H1 (cell line): ENCODE measurements at regions not wholly inside any gene's neighbourhood (a gene's known extent, or its start where the extent isn't known, plus 50 kb on each side); places are given as distances from the start of the nearest gene placed in this dataset.

Experiments used
- CTCF ChIA-PET: fragments of 300-600 bp; sonication (Branson Sonifier 250); formaldehyde crosslinking; loops from one replicate; lab custom pipeline; 2021; ENCODE audit not compliant: partially characterized antibody; lab: Charles Lee
- POLR2A ChIA-PET: fragments of 300-600 bp; sonication (Branson Sonifier 250); formaldehyde crosslinking; loops from one replicate; lab custom pipeline; 2021; ENCODE audit warnings: inconsistent platforms; ENCODE audit not compliant: partially characterized antibody; lab: Charles Lee
- DNase-seq, 2 experiments: peaks; one replicate each; pipeline versions ENCODE4 v3.0.0 to v3.0.0-alpha.2; 2010 to 2022; ENCODE audit warnings: low spot score in 2 of 2, low read depth in 1 of 2, mixed read lengths in 1 of 2
- FAIRE-seq: peaks from 2 replicates; lab custom pipeline; 2011; peaks lifted over from hg19 to GRCh38; lab: Jason Lieb, UNC
- H2AFZ ChIP-seq: 2 replicates; pipeline ENCODE4 v1.8.1; 2012; ENCODE audit warnings: low read length, inconsistent platforms
- H2AK5ac ChIP-seq: 2 replicates; pipeline ENCODE4 v1.6.1; 2013; ENCODE audit warnings: low read depth, low read length
- H2BK120ac ChIP-seq: replicated peaks from 2 replicates; pipeline ENCODE3; 2013; ENCODE audit warnings: low read depth, low read length, inconsistent platforms
- H2BK12ac ChIP-seq: 2 replicates; pipeline ENCODE4 v1.6.1; 2013; ENCODE audit warnings: low read depth, low read length
- H2BK15ac ChIP-seq: 2 replicates; pipeline ENCODE4 v1.6.1; 2013; ENCODE audit warnings: low read length
- H2BK20ac ChIP-seq: 2 replicates; pipeline ENCODE4 v1.6.1; 2013; ENCODE audit warnings: low read length
- H2BK5ac ChIP-seq: 2 replicates; pipeline ENCODE4 v1.6.1; 2013; ENCODE audit warnings: low read depth, low read length
- H3K14ac ChIP-seq: 2 replicates; pipeline ENCODE4 v1.6.1; 2013; ENCODE audit warnings: inconsistent platforms; ENCODE audit not compliant: insufficient read length
- H3K18ac ChIP-seq: 2 replicates; pipeline ENCODE4 v1.6.1; 2013; ENCODE audit warnings: low read length; ENCODE audit errors: extremely low read depth
- H3K23ac ChIP-seq: 2 replicates; pipeline ENCODE4 v1.6.1; 2013; ENCODE audit warnings: inconsistent platforms; ENCODE audit not compliant: insufficient read length
- H3K23me2 ChIP-seq: 2 replicates; pipeline ENCODE4 v1.6.1; 2013; ENCODE audit warnings: low read depth, low read length
- H3K27ac ChIP-seq: 2 replicates; pipeline ENCODE4 v1.6.1; 2011; ENCODE audit warnings: low read depth, low read length, inconsistent platforms
- H3K27me3 ChIP-seq, 4 experiments: replicated peaks in 1 of 4; 1 replicate in 1 of 4; 2 replicates in 3 of 4; pipeline versions ENCODE4 v1.6.1 to v1.8.1; 2011 to 2013; ENCODE audit warnings: low read length in 3 of 4, mild to moderate bottlenecking in 3 of 4, inconsistent platforms in 2 of 4, mixed read lengths in 2 of 4, moderate library complexity in 1 of 4; ENCODE audit not compliant: control insufficient read depth in 3 of 4, insufficient read depth in 3 of 4; ENCODE audit errors: extremely low read depth in 1 of 4
- H3K36me3 ChIP-seq, 4 experiments: 2 replicates each; pipeline versions ENCODE4 v1.6.1 to v1.8.1; 2011 to 2013; ENCODE audit warnings: mild to moderate bottlenecking in 4 of 4, low read length in 3 of 4, moderate library complexity in 2 of 4, control low read depth in 1 of 4, inconsistent platforms in 1 of 4; ENCODE audit not compliant: insufficient read depth in 4 of 4, control insufficient read depth in 2 of 4
- H3K4ac ChIP-seq: replicated peaks from 2 replicates; pipeline ENCODE3; 2013; ENCODE audit warnings: low read length, low read depth, mixed read lengths, inconsistent platforms; ENCODE audit not compliant: insufficient read length
- H3K4me1 ChIP-seq, 4 experiments: replicated peaks in 1 of 4; 1 replicate in 1 of 4; 2 replicates in 3 of 4; pipeline versions ENCODE4 v1.6.1 to v1.8.1; 2011 to 2013; ENCODE audit warnings: low read length in 3 of 4, inconsistent platforms in 2 of 4, mixed read lengths in 1 of 4; ENCODE audit not compliant: insufficient read depth in 4 of 4, control insufficient read depth in 3 of 4
- H3K4me2 ChIP-seq, 2 experiments: 2 replicates each; pipeline versions ENCODE4 v1.6.1 to v1.8.1; 2011 to 2013; ENCODE audit warnings: low read depth in 2 of 2, low read length in 2 of 2, control low read depth in 1 of 2, inconsistent platforms in 1 of 2, mild to moderate bottlenecking in 1 of 2; ENCODE audit not compliant: insufficient read depth in 1 of 2
- H3K4me3 ChIP-seq, 4 experiments: fragments of 200-600, 300-600 bp in 1 of 4; sonication (generic), shearing (Covaris generic), sonication (Bioruptor Twin) in 1 of 4; 2 replicates each; pipeline versions ENCODE4 v1.5.1 to v1.8.1; 2011 to 2016; ENCODE audit warnings: low read length in 4 of 4, low read depth in 3 of 4, control low read depth in 2 of 4, inconsistent platforms in 2 of 4, mild to moderate bottlenecking in 2 of 4, mixed read lengths in 1 of 4, moderate library complexity in 1 of 4; ENCODE audit not compliant: insufficient read depth in 2 of 4; ENCODE audit errors: extremely low read depth in 1 of 4
- H3K56ac ChIP-seq: replicated peaks from 2 replicates; pipeline ENCODE3; 2013; ENCODE audit warnings: low read depth, mild to moderate bottlenecking, mixed read lengths, low read length, inconsistent platforms; ENCODE audit not compliant: insufficient read length
- H3K79me1 ChIP-seq: 2 replicates; pipeline ENCODE4 v1.6.1; 2013; ENCODE audit warnings: low read depth, low read length, control low read depth
- H3K79me2 ChIP-seq, 2 experiments: 2 replicates each; pipeline versions ENCODE4 v1.6.1 to v1.8.1; 2012 to 2013; ENCODE audit warnings: low read length in 2 of 2, mild to moderate bottlenecking in 2 of 2, inconsistent platforms in 1 of 2; ENCODE audit not compliant: insufficient read depth in 2 of 2, control insufficient read depth in 1 of 2
- H3K9ac ChIP-seq, 4 experiments: replicated peaks in 1 of 4; 1 replicate in 1 of 4; 2 replicates in 3 of 4; pipeline versions ENCODE4 v1.6.1 to v1.8.1; 2011 to 2013; ENCODE audit warnings: low read depth in 3 of 4, low read length in 3 of 4, control low read depth in 2 of 4, mild to moderate bottlenecking in 2 of 4, moderate library complexity in 2 of 4, inconsistent platforms in 1 of 4; ENCODE audit errors: extremely low read depth in 1 of 4
- H3K9me3 ChIP-seq, 2 experiments: 2 replicates each; pipeline versions ENCODE4 v1.6.1 to v1.8.1; 2012 to 2013; ENCODE audit warnings: mild to moderate bottlenecking in 2 of 2, moderate library complexity in 2 of 2, control low read depth in 1 of 2, inconsistent platforms in 1 of 2, low read depth in 1 of 2, low read length in 1 of 2, mixed read lengths in 1 of 2; ENCODE audit not compliant: insufficient read depth in 2 of 2
- H4K20me1 ChIP-seq, 2 experiments: replicated peaks in 1 of 2; 2 replicates each; pipeline versions ENCODE3 to v1.8.1; 2011 to 2013; ENCODE audit warnings: inconsistent platforms in 2 of 2, low read length in 2 of 2, mild to moderate bottlenecking in 1 of 2; ENCODE audit not compliant: insufficient read depth in 2 of 2, control insufficient read depth in 1 of 2
- H4K5ac ChIP-seq: 2 replicates; pipeline ENCODE4 v1.6.1; 2013; ENCODE audit warnings: low read length, low read depth, mixed read lengths, inconsistent platforms; ENCODE audit not compliant: insufficient read length
- H4K8ac ChIP-seq: 2 replicates; pipeline ENCODE4 v1.8.0; 2013; ENCODE audit warnings: mild to moderate bottlenecking, moderate library complexity, low read length, inconsistent platforms; ENCODE audit not compliant: insufficient read depth; ENCODE audit errors: extremely low read depth
- H4K91ac ChIP-seq: replicated peaks from 2 replicates; pipeline ENCODE3; 2013; ENCODE audit warnings: low read length, mixed read lengths, inconsistent platforms; ENCODE audit not compliant: insufficient read length
- RNF2 ChIP-seq: fragments of 200-900, 300-1000 bp; sonication (generic); IDR thresholded peaks from 2 replicates; pipeline ENCODE4 v1.7.1; 2016; ENCODE audit warnings: borderline replicate concordance, low read depth, mild to moderate bottlenecking, antibody characterized with exemption, low read length; ENCODE audit not compliant: poor library complexity, severe bottlenecking; ENCODE audit errors: missing control alignments
- TAF7 ChIP-seq: optimal IDR thresholded peaks from 2 replicates; pipeline ENCODE3; 2011; ENCODE audit warnings: low read depth, mild to moderate bottlenecking, inconsistent platforms, low read length, moderate library complexity, borderline replicate concordance
- WGBS, 2 experiments: shearing (Covaris generic) in 1 of 2; methylation state at CpG; one replicate each; pipeline versions ENCODE4 v1.1.6 to v1.1.7; 2013 to 2015; ENCODE audit warnings: low lambda C conversion rate in 2 of 2, mixed read lengths in 2 of 2, inconsistent platforms in 1 of 2, low coverage in 1 of 2, missing lambda C conversion rate in 1 of 2; ENCODE audit not compliant: insufficient replicate concordance in 2 of 2, insufficient coverage in 1 of 2, insufficient read length in 1 of 2; ENCODE audit errors: extremely low coverage in 1 of 2, missing lambda C conversion rate in 1 of 2; 5-methylcytosine and 5-hydroxymethylcytosine counted together

GRCh38 chr13:59337070-59337469 is 826.7 kb downstream of the DIAPH3 start:
- H4K8ac ChIP-seq = no peak overlapping the region
- peak overlapping the region; percentile 11; the same call in 1 of the 2 replicates for H2AFZ ChIP-seq
- TF ChIP-seq TAF7 = no peak
- no peak for TF ChIP-seq RNF2
- TF ChIP-seq, all 59 proteins: peak for 0
- POLR2A ChIA-PET = no interaction called here
- Histone ChIP-seq H3K4me1 (no peaks in the 10 kb centered on the region), H3K18ac (no peak overlapping the region), H2BK20ac (no peak overlapping the region), H4K91ac (no peak overlapping the region), H2AK5ac (no peak overlapping the region), H3K9me3 (no peaks in the 10 kb centered on the region), H3K9ac (no peak overlapping the region), H4K20me1 (no peaks in the 10 kb centered on the region), H3K4ac (no peak overlapping the region), H2BK5ac (no peak overlapping the region), H3K27me3 (no peaks in the 10 kb centered on the region), H3K79me1 (no peaks in the 10 kb centered on the region), H3K27ac (no peak overlapping the region), H3K79me2 (no peaks in the 10 kb centered on the region), H3K4me3 (no peak overlapping the region), H4K5ac (no peak overlapping the region), H3K23me2 (no peaks in the 10 kb centered on the region), H2BK15ac (no peak overlapping the region), H3K56ac (no peak overlapping the region), H2BK12ac (no peak overlapping the region), H3K36me3 (no peaks in the 10 kb centered on the region), H2BK120ac (no peak overlapping the region), H3K23ac (no peak overlapping the region), H3K14ac (no peak overlapping the region), H3K4me2 (no peak overlapping the region)
- no peak for DNase-seq
- no peak for FAIRE-seq
- CTCF ChIA-PET = no interaction called here
- WGBS, 2 experiments = 80% methylated on average over 4 of the region's 4 CpGs; no CpG with 5 or more reads in 1 of the 2 experiments
